ENCODE measurements at regions not wholly inside any gene's neighbourhood (a gene's known extent, or its start where the extent isn't known, plus 50 kb on each side); places are given as distances from the start of the nearest gene placed in this dataset.

DNA sequence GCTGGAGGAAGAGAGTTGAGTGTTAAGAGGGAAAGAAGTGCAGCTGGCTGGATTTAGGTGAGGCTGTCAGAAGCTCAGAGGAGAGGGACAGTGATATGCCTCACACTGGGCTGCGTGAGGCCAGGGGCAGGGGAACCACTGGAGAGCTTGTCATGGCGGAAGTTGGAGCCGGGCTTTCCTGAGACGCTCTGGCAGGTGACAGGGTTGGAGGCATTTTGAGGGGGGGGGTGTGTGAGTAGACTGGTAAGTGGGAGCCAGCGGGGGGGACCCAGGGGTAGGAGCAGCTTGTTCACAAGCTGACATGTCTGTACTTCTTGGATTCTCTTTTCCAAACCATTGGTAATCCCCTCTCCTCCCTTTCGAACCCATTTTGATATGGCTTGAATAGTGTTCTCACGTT lies 331.5 kb upstream of the RGMA start:
- no peaks in the 10 kb centered on the region for H3K4me1 ChIP-seq
- no peaks in the 10 kb centered on the region for H3K27me3 ChIP-seq
- intact Hi-C loops (cut with DNase I) = no loop called here
- H3K9me3 ChIP-seq = no peaks in the 10 kb centered on the region
- no peak overlapping the region for H3K27ac ChIP-seq
- TF ChIP-seq, protein P1, sequence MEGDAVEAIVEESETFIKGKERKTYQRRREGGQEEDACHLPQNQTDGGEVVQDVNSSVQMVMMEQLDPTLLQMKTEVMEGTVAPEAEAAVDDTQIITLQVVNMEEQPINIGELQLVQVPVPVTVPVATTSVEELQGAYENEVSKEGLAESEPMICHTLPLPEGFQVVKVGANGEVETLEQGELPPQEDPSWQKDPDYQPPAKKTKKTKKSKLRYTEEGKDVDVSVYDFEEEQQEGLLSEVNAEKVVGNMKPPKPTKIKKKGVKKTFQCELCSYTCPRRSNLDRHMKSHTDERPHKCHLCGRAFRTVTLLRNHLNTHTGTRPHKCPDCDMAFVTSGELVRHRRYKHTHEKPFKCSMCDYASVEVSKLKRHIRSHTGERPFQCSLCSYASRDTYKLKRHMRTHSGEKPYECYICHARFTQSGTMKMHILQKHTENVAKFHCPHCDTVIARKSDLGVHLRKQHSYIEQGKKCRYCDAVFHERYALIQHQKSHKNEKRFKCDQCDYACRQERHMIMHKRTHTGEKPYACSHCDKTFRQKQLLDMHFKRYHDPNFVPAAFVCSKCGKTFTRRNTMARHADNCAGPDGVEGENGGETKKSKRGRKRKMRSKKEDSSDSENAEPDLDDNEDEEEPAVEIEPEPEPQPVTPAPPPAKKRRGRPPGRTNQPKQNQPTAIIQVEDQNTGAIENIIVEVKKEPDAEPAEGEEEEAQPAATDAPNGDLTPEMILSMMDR (IDR thresholded peaks at IDR 0.05) = no peak
- DNase-seq (ENCODE audit: low spot score in 2 of 2) = no peak
- no peaks in the 10 kb centered on the region for H3K36me3 ChIP-seq
- H3K4me3 ChIP-seq = no peak overlapping the region

DNA sequence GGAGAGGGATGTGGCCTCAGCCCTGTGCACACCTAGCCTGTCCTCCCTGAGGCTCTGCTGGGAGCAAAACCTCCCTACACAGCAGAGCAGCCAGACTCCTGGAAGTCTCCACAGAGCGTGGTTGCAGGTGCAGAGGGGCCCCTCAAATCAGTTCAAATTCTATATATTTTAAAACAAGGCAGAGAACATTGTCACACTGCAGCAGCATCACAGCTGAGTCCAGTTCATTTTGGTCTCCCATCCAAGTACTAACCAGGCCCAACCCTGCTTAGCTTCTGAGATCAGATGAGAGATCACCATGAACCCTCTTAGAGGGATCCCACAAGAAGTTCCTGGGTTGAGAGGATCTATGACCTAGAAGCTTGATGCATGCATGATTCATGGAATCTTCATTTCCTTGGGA lies 331.0 kb upstream of the RGMA start:
- intact Hi-C loops (cut with DNase I) = no loop called here
- Histone ChIP-seq H3K4me3 (no peak overlapping the region), H3K36me3 (no peaks in the 10 kb centered on the region), H3K9me3 (no peaks in the 10 kb centered on the region), H3K27me3 (no peaks in the 10 kb centered on the region), H3K4me1 (no peaks in the 10 kb centered on the region), H3K27ac (no peak overlapping the region)
- DNase-seq (ENCODE audit: low spot score in 2 of 2) = no peak
- TF ChIP-seq, protein P1 (IDR thresholded peaks at IDR 0.05) = no peak

DNA sequence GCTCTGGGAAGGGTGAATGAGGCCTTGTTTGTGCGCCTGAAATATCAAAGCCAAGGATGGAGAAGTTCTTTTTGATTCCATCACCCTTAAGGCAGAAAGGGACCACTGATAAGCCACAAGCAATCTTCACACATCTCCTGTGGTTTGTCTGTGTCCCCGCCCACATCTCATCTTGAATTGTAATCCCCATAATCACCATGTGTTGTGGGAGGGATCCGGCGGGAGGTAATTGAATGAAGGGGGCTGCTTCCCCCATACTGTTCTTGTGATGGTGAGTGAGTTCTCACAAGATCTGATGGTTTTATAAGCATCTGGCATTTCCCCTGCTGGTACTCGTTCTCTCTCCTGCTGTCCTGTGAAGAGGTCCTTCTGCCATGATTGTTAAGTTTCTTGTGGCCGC lies 329.6 kb upstream of the RGMA start:
- Histone ChIP-seq H3K9me3 (no peaks in the 10 kb centered on the region), H3K27me3 (no peaks in the 10 kb centered on the region), H3K4me3 (no peak overlapping the region), H3K27ac (no peak overlapping the region), H3K36me3 (no peaks in the 10 kb centered on the region), H3K4me1 (no peaks in the 10 kb centered on the region)
- intact Hi-C loops (cut with DNase I) = no loop called here
- no peak for DNase-seq (ENCODE audit: low spot score in 2 of 2)
- TF ChIP-seq, protein P1 (IDR thresholded peaks at IDR 0.05) = no peak

DNA sequence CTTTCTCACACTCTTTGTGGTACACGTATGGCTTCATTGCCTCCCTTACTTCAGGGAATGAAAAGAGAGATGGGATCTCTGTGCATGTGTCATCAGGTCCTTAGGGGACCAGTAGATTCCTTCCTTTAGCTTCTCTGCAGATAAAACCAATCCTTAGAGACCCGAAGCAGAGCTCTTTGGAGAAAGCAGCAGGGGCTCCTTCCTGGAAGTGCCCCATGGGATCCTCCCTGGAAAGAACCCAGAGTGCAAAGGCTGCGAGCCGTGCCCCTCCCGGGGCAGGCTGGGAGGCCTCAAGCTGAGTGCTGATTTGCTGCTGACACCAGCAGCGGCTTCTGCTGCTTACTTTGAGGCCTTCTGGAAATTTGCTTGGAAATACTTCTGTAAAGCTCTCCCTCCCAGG lies 328.6 kb upstream of the RGMA start:
- intact Hi-C loops (cut with DNase I) = no loop called here
- Histone ChIP-seq H3K4me1 (no peaks in the 10 kb centered on the region), H3K9me3 (no peaks in the 10 kb centered on the region), H3K27me3 (no peaks in the 10 kb centered on the region), H3K27ac (no peak overlapping the region), H3K36me3 (no peaks in the 10 kb centered on the region), H3K4me3 (no peak overlapping the region)
- TF ChIP-seq, protein P1 (IDR thresholded peaks at IDR 0.05) = no peak
- DNase-seq (ENCODE audit: low spot score in 2 of 2) = no peak

DNA sequence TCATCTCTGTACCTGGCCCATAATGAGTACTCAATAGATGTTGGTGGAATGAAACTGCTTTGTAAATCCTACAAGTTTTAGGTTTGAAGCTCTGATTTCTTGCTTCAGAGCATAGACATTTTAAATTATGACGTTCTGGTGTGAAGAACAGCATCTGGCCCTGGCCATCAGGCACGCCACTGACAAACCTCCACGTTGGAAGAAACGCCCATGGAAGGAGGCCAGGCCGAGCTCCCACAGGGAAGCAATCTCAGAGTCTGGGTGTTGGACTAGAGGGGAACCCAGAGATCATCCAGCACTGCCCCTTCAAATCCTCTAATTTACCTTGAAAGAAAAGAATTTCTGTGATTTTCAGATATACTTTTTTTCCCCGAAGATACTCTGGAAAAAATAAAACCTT lies 328.1 kb upstream of the RGMA start:
- TF ChIP-seq, protein P1 (IDR thresholded peaks at IDR 0.05) = no peak
- DNase-seq (ENCODE audit: low spot score in 2 of 2) = no peak
- no peak overlapping the region for H3K27ac ChIP-seq
- no peaks in the 10 kb centered on the region for H3K4me1 ChIP-seq
- no peak overlapping the region for H3K4me3 ChIP-seq
- H3K36me3 ChIP-seq = no peaks in the 10 kb centered on the region
- H3K27me3 ChIP-seq = no peaks in the 10 kb centered on the region
- no peaks in the 10 kb centered on the region for H3K9me3 ChIP-seq
- intact Hi-C loops (cut with DNase I) = no loop called here

DNA sequence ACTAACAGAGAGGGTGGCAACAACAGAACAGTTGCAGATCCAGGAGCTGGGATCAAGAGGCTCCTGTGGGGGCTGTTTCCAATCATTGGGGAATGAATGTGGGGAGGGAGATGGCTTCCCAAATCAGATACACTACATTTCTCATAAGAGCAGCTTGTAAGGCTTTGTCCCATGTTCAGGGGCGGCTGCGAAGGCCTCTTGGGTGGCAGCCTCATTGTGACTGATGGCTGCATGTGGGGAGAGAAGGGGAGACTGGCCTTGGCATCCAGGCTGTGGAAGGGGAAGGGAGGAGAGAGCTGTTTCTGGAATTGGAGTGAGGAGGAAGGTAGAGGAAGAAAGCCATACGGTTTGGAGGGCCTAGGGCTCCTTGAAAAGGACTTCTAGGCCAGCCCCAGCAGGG lies 326.6 kb upstream of the RGMA start:
- H3K4me3 ChIP-seq = no peak overlapping the region
- no peaks in the 10 kb centered on the region for H3K27me3 ChIP-seq
- DNase-seq (ENCODE audit: low spot score in 2 of 2) = no peak
- intact Hi-C loops (cut with DNase I) = no loop called here
- H3K36me3 ChIP-seq = no peaks in the 10 kb centered on the region
- H3K27ac ChIP-seq = no peak overlapping the region
- no peaks in the 10 kb centered on the region for H3K4me1 ChIP-seq
- TF ChIP-seq, protein P1 (IDR thresholded peaks at IDR 0.05) = no peak
- no peaks in the 10 kb centered on the region for H3K9me3 ChIP-seq

Measured in ascending aorta (tissue), 2 donors.